ENCODE measurements at regions not wholly inside any gene's neighbourhood (a gene's known extent, or its start where the extent isn't known, plus 50 kb on each side); places are given as distances from the start of the nearest gene placed in this dataset.

- H3K27me3 ChIP-seq: no peaks in the 10 kb centered on the region
- no peak overlapping the region for H3K27ac ChIP-seq
- TF ChIP-seq CTCF (IDR thresholded peaks at IDR 0.05) (no peak), POLR2A (IDR thresholded peaks at IDR 0.05) (no peak)
- no peak overlapping the region for H3K4me3 ChIP-seq
- no peaks in the 10 kb centered on the region for H3K4me1 ChIP-seq
- intact Hi-C loops (cut with DNase I): no loop called here
- no peaks in the 10 kb centered on the region for H3K9me3 ChIP-seq
- no peaks in the 10 kb centered on the region for H3K36me3 ChIP-seq
- DNase-seq (ENCODE audit: extremely low spot score in 2 of 2): no peak
Measured at GRCh38 chr17:6276711-6277110, 158.2 kb downstream of the AIPL1 start.

DNA sequence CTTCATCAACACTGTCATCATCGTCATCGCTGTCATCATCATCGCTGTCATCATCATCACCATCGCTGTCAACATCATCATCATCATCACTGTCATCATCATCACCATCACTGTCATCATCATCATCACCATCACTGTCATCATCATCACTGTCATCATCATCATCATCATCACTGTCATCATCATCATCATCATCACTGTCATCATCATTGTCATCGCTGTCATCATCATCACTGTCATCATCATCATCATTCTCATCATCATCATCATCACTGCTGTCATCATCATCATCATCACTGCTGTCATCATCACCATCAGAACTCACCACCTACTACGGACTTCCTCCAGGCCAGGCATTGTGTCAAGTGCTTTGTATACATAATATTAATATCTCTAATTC is 160.6 kb downstream of the AIPL1 start:
- H3K4me1 ChIP-seq: no peaks in the 10 kb centered on the region
- TF ChIP-seq CTCF (IDR thresholded peaks at IDR 0.05): no peak
- TF ChIP-seq POLR2A (IDR thresholded peaks at IDR 0.05): no peak
- no peak for TF ChIP-seq POLR2AphosphoS5 (IDR thresholded peaks at IDR 0.05; ENCODE audit: insufficient read depth in 1 of 2, low read depth in 1 of 2)
- no peak overlapping the region for H3K27ac ChIP-seq
- H3K4me3 ChIP-seq: no peak overlapping the region
- H3K27me3 ChIP-seq: no peaks in the 10 kb centered on the region
- intact Hi-C loops (cut with DNase I): no loop called here
- H3K9me3 ChIP-seq: no peaks in the 10 kb centered on the region
- H3K36me3 ChIP-seq: no peaks in the 10 kb centered on the region
- no peak for DNase-seq (ENCODE audit: extremely low spot score in 2 of 2)

- TF ChIP-seq POLR2A (IDR thresholded peaks at IDR 0.05): no peak
- no peak for TF ChIP-seq CTCF (IDR thresholded peaks at IDR 0.05)
- no peak for TF ChIP-seq POLR2AphosphoS5 (IDR thresholded peaks at IDR 0.05; ENCODE audit: insufficient read depth in 1 of 2, low read depth in 1 of 2)
- intact Hi-C loops (cut with DNase I): no loop called here
- H3K4me1 ChIP-seq: no peaks in the 10 kb centered on the region
- H3K4me3 ChIP-seq: no peak overlapping the region
- no peaks in the 10 kb centered on the region for H3K36me3 ChIP-seq
- no peaks in the 10 kb centered on the region for H3K27me3 ChIP-seq
- no peaks in the 10 kb centered on the region for H3K9me3 ChIP-seq
- H3K27ac ChIP-seq: no peak overlapping the region
- no peak for DNase-seq (ENCODE audit: extremely low spot score in 2 of 2)
Measured at GRCh38 chr17:6269478-6269877, 165.4 kb downstream of the AIPL1 start.

DNA sequence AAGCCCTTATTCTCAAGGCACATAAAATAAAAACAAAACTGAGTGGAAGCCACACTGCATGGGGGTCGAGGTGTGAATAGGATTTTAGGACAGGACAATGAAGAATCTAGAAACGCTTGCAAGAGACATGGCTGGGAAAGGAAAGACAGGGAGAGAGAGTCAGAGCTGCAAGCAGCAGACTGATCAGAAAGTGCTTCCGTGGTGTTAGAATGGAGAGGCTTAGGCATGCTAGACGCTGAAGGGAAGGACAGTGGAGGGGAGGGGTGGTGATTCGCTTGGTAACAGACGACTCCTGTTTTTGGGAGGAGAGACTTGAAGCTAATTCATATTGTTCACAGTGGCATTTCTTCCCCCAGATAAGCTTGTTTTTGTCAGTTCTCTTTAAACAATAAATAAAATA is 173.5 kb downstream of the AIPL1 start:
- DNase-seq (ENCODE audit: extremely low spot score in 2 of 2): no peak
- no peaks in the 10 kb centered on the region for H3K27me3 ChIP-seq
- no peak overlapping the region for H3K4me3 ChIP-seq
- H3K4me1 ChIP-seq: no peaks in the 10 kb centered on the region
- no peaks in the 10 kb centered on the region for H3K9me3 ChIP-seq
- H3K36me3 ChIP-seq: no peaks in the 10 kb centered on the region
- intact Hi-C loops (cut with DNase I): no loop called here
- TF ChIP-seq POLR2AphosphoS5 (IDR thresholded peaks at IDR 0.05; ENCODE audit: insufficient read depth in 1 of 2, low read depth in 1 of 2): no peak
- TF ChIP-seq CTCF (IDR thresholded peaks at IDR 0.05): no peak
- TF ChIP-seq POLR2A (IDR thresholded peaks at IDR 0.05): no peak
- H3K27ac ChIP-seq: no peak overlapping the region

GRCh38 chr17:6259899-6260298 is 175.0 kb downstream of the AIPL1 start:
- H3K9me3 ChIP-seq: no peaks in the 10 kb centered on the region
- H3K27me3 ChIP-seq: no peaks in the 10 kb centered on the region
- H3K36me3 ChIP-seq: no peaks in the 10 kb centered on the region
- no peak for TF ChIP-seq CTCF (IDR thresholded peaks at IDR 0.05)
- no peak for TF ChIP-seq POLR2AphosphoS5 (IDR thresholded peaks at IDR 0.05; ENCODE audit: insufficient read depth in 1 of 2, low read depth in 1 of 2)
- TF ChIP-seq POLR2A (IDR thresholded peaks at IDR 0.05): no peak
- no peak overlapping the region for H3K27ac ChIP-seq
- intact Hi-C loops (cut with DNase I): no loop called here
- no peak for DNase-seq (ENCODE audit: extremely low spot score in 2 of 2)
- no peaks in the 10 kb centered on the region for H3K4me1 ChIP-seq
- no peak overlapping the region for H3K4me3 ChIP-seq

All from vagina (tissue), 2 donors.